KMS-11 (cell line): ENCODE measurements at regions not wholly inside any gene's neighbourhood (a gene's known extent, or its start where the extent isn't known, plus 50 kb on each side); places are given as distances from the start of the nearest gene placed in this dataset.

ENCODE experiments used
- H2AFZ ChIP-seq: fragments of 200-600 bp; sonication (generic); 2 replicates; pipeline ENCODE4 v1.6.1; 2016; ENCODE audit warnings: antibody characterized with exemption, mixed run types, low read depth
- H3K27ac ChIP-seq: fragments of 200-600 bp; sonication (generic); 2 replicates; pipeline ENCODE4 v1.6.1; 2016; ENCODE audit warnings: mild to moderate bottlenecking, mixed run types
- H3K27me3 ChIP-seq: fragments of 200-600 bp; sonication (generic); 2 replicates; pipeline ENCODE4 v1.6.1; 2017; ENCODE audit warnings: mild to moderate bottlenecking, low read depth, mixed run types, moderate library complexity; ENCODE audit not compliant: insufficient read depth
- H3K36me3 ChIP-seq: fragments of 200-600 bp; sonication (generic); 2 replicates; pipeline ENCODE4 v1.6.1; 2017; ENCODE audit warnings: mild to moderate bottlenecking, mixed run types; ENCODE audit not compliant: insufficient read depth
- H3K4me1 ChIP-seq: fragments of 200-600 bp; sonication (generic); 2 replicates; pipeline ENCODE4 v1.6.1; 2016; ENCODE audit warnings: mild to moderate bottlenecking, low read depth, mixed run types; ENCODE audit not compliant: poor library complexity, severe bottlenecking
- H3K4me2 ChIP-seq: fragments of 200-600 bp; sonication (generic); 2 replicates; pipeline ENCODE4 v1.7.0; 2016; ENCODE audit warnings: mild to moderate bottlenecking, mixed run types
- H3K4me3 ChIP-seq: fragments of 200-600 bp; sonication (generic); IDR thresholded peaks from 2 replicates; pipeline ENCODE4 v1.6.1; 2017; ENCODE audit warnings: low read depth, low read length, mixed read lengths; ENCODE audit not compliant: insufficient read depth
- H3K79me2 ChIP-seq: fragments of 200-600 bp; sonication (generic); 2 replicates; pipeline ENCODE4 v1.6.1; 2016; ENCODE audit warnings: low read depth, mixed run types; ENCODE audit not compliant: insufficient read depth
- H3K9ac ChIP-seq: fragments of 200-600 bp; sonication (generic); 2 replicates; pipeline ENCODE4 v1.6.1; 2016; ENCODE audit warnings: mild to moderate bottlenecking, mixed run types
- H4K20me1 ChIP-seq: fragments of 200-600 bp; sonication (generic); 2 replicates; pipeline ENCODE4 v1.6.1; 2016; ENCODE audit warnings: mild to moderate bottlenecking, mixed run types; ENCODE audit not compliant: insufficient read depth
- TF ChIP-seq, protein P1 (sequence below): fragments of 200-600 bp; sonication (generic); conservative IDR thresholded peaks from 2 replicates; pipeline ENCODE4 v1.6.1; 2017; ENCODE audit warnings: low read depth, mild to moderate bottlenecking, antibody characterized with exemption, low read length, moderate library complexity, mixed read lengths

DNA sequence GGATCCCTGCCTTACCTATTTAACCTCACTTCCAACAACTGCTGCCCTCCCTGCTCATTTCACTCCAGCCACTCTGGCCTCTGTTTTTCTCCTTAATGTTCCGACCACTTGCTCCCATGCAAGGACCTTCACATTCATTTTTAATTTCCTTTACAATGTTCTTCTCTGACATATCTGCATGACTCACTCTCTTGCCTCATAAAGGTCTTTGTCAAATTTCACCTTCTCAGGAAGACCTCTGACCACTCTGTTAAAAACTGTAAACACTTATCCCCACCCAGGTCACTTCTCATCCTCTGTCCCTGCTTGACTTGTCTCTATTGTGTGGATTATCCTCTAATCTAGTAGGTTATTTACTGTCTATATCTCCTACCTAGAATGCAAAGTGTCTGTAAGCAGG, 751.2 kb downstream of the BRINP1 start:
- no peaks in the 10 kb centered on the region for H3K27me3 ChIP-seq
- no peaks in the 10 kb centered on the region for H3K36me3 ChIP-seq
- no peak overlapping the region for H3K27ac ChIP-seq
- no peaks in the 10 kb centered on the region for H3K79me2 ChIP-seq
- H3K4me2 ChIP-seq = no peak overlapping the region
- no peaks in the 10 kb centered on the region for H3K4me1 ChIP-seq
- H3K4me3 ChIP-seq = no peak overlapping the region
- H3K9ac ChIP-seq = no peak overlapping the region
- H4K20me1 ChIP-seq = no peaks in the 10 kb centered on the region
- H2AFZ ChIP-seq = no peak overlapping the region
- TF ChIP-seq, protein P1, sequence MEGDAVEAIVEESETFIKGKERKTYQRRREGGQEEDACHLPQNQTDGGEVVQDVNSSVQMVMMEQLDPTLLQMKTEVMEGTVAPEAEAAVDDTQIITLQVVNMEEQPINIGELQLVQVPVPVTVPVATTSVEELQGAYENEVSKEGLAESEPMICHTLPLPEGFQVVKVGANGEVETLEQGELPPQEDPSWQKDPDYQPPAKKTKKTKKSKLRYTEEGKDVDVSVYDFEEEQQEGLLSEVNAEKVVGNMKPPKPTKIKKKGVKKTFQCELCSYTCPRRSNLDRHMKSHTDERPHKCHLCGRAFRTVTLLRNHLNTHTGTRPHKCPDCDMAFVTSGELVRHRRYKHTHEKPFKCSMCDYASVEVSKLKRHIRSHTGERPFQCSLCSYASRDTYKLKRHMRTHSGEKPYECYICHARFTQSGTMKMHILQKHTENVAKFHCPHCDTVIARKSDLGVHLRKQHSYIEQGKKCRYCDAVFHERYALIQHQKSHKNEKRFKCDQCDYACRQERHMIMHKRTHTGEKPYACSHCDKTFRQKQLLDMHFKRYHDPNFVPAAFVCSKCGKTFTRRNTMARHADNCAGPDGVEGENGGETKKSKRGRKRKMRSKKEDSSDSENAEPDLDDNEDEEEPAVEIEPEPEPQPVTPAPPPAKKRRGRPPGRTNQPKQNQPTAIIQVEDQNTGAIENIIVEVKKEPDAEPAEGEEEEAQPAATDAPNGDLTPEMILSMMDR = no peak

DNA sequence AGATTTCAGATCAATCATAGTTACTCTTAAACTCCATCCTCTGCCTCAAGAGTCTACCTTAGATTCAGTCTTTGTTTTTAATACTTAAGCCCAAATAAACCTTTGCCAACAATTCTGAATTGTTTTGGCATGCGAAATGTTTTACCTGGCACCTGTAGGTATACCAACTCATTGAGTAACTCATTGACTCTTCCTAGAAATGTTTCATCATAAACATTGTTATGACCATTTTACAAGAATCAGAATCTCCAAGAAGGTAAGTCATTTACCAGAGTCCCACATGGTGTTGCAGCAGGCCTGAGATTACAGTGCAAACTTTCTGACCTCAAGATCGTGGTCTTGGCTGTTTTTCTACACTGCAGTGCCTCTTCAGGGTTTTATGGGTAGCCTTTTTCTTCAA, 750.4 kb downstream of the BRINP1 start:
- no peak overlapping the region for H2AFZ ChIP-seq
- TF ChIP-seq, protein P1 = no peak

DNA sequence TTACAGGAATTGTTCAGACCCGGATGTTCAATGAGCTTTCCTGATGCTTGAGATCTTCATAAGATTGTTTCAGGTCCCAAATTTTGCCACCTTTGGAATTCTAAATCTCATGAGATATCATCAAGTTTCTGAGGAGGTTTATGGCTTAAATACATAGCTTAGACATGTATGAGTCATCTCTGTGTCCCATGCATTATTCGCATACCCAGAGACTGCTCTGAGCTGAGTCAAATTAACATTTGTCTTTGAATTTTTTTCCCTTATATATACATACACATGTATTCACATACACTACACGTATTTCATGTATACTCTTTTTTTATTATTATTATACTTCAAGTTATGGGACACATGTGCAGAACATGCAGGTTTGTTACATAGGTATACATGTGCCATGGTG, 744.6 kb downstream of the BRINP1 start:
- TF ChIP-seq, protein P1 = no peak
- Histone ChIP-seq H3K27ac (no peak overlapping the region), H3K36me3 (no peaks in the 10 kb centered on the region), H3K4me2 (no peak overlapping the region), H3K9ac (no peak overlapping the region), H3K27me3 (no peaks in the 10 kb centered on the region), H3K4me3 (no peak overlapping the region), H3K79me2 (no peaks in the 10 kb centered on the region), H2AFZ (no peak overlapping the region), H4K20me1 (no peaks in the 10 kb centered on the region), H3K4me1 (no peaks in the 10 kb centered on the region)

More for the DNA sequence above, 750.4 kb downstream of the BRINP1 start:
- Histone ChIP-seq H3K27ac (no peak overlapping the region), H4K20me1 (no peaks in the 10 kb centered on the region), H3K9ac (no peak overlapping the region), H3K36me3 (no peaks in the 10 kb centered on the region), H3K4me3 (no peak overlapping the region), H3K27me3 (no peaks in the 10 kb centered on the region), H3K79me2 (no peaks in the 10 kb centered on the region), H3K4me2 (no peak overlapping the region), H3K4me1 (no peaks in the 10 kb centered on the region)

DNA sequence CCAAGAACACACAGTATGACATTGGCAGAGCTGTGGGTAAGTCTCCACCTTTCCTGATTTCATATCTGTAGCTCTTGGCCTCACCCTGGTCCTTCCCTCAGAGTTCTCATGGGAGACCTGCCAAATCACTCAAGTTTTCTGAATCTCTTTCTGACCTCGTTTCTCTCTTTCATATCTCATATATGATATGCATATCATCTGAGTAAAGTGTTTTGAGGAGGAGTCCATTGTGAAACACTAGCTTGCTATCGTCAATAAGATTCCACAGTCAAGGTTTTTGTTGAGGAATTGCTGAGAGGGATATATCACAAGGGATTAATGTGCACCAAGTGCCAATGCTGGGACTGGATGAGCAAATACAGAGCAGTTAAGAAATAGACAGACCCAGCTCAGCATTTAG, 739.2 kb downstream of the BRINP1 start:
- H3K27ac ChIP-seq = no peak overlapping the region
- no peaks in the 10 kb centered on the region for H3K27me3 ChIP-seq
- H3K79me2 ChIP-seq = no peaks in the 10 kb centered on the region
- H3K9ac ChIP-seq = no peak overlapping the region
- H3K4me2 ChIP-seq = no peak overlapping the region
- no peak overlapping the region for H2AFZ ChIP-seq
- TF ChIP-seq, protein P1 = no peak
- no peaks in the 10 kb centered on the region for H4K20me1 ChIP-seq
- H3K36me3 ChIP-seq = no peaks in the 10 kb centered on the region
- no peak overlapping the region for H3K4me3 ChIP-seq
- H3K4me1 ChIP-seq = no peaks in the 10 kb centered on the region
